ENCODE measurements at regions not wholly inside any gene's neighbourhood (a gene's known extent, or its start where the extent isn't known, plus 50 kb on each side); places are given as distances from the start of the nearest gene placed in this dataset.

DNA sequence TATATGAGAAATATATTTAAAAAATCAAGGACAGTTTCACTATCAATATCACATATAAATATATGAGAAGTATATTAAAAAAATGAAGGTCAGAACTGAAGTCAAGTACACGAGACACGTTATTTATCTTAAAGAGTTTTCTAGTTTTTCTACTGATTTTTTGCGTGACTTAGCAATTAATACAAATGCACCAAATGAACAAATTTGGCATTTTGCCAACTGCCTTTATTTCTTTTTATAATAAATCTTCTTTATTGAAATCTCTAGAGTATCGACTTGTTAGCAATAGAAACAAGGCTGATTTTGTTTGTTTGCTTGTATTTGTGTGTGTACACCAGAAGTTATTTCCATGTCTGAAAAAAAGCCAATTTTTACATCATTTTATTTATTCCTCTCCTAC, 1684.7 kb upstream of the RAG2 start:
- no peak for DNase-seq (ENCODE audit: low read depth)

DNA sequence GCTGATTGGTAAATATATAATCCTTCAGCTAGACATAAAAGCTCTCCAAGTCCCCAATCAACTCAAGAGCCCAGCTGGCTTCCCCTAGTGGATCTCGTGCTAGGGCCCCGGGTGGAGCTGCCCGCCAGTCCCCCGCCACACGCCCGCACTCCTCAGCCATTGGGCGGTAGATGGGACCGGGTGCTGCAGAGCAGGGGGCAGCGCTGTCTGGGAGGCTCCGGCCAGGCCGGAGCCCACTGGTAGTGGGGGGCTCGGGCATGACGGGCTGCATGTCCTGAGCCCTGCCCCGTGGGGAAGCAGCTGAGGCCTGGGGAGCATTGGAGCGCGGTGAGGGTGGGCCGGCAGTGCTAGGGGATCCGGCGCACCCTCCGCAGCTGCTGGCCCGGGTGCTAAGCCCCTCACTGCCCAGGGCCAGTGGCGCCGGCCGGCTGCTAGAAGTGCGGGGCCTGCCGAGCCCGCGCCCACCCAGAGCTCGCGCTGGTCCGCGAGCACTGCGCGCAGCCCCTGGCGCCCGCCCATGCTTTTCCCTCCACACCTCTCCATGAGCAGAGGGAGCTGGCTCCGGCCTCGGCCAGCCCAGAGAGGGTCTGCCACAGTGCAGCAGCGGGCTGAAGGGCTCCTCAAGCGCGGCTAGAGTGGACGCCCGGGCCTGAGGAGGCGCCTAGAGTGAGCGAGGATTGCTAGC, 1680.6 kb upstream of the RAG2 start:
- no peak for DNase-seq (ENCODE audit: low read depth)

DNA sequence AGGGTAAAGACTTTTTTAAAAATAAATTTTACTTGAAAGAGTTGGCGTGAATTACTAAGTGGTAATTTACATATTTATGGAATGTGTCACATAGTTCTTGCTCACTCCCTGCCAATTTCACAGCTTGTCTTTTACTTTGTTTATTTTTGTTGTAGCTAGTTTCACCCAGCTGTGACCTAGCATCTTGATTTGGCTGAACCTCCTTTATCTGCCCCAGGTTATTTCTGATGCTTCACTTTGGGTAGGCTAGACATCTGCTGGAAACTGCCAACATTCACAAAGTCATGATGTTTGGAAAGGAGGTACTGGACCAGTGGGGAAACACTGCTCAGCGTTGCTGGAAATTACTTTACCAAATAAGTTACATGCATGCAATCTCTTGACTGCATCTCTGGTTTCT, 1676.0 kb upstream of the RAG2 start:
- peak; percentile 6 for DNase-seq (ENCODE audit: low read depth)

DNA sequence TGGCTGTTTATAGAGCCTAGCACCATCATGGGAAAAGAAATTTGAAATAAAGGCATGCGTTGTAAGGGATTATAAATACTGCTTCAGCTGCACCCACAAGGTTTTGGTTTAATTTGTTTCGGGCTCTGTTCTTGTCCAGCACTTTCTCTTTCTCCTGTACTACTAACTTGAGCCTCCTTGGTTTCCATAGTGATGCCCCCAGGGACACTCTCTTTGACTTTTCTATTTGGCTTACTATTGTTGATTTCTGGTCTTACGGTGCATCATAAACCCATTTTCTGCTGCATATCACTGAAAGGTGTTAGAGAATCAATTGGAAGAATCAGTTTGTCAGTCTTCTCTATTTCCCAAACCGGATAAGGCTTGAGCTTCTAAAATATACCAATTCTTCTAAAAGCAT, 1674.3 kb upstream of the RAG2 start:
- peak; percentile 37 for DNase-seq (ENCODE audit: low read depth)

DNA sequence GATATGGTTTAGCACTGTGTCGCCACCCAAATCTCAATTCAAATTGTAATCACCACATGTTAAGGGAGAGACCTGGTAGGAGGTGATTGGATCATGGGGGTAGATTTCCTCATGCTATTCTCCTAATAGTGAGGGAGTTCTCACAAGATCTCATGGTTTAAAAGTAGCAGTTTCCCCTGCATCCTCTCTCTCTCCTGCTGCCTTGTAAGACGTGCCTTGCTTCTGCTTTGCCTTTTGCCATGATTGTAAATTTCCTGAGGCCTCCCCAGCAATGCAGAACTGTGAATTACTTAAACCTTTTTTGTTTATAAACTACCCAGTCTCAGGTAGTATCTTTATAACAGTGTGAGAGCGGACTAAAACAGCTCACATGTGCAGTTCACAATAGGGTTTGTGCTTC, 1668.7 kb upstream of the RAG2 start:
- DNase-seq (ENCODE audit: low read depth): no peak

DNA sequence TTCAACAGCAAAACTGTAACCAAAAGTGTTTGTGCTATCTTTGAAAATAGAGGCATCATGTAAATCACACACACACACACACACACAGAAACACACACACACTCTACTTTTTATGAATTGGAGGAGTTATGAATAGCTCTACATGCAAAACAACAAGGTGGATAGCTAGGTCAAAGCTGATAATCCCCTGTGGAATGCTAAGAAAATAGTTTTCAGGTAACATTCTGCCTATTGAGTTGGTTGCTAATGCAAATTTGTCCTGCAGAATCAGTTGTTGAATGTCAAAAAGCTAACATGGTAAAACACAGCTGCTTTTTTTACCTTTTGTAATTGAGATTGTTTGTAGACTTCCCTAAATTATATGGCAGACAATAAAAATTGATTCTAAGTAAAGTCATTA, 1658.4 kb upstream of the RAG2 start:
- DNase-seq (ENCODE audit: low read depth): no peak

DNA sequence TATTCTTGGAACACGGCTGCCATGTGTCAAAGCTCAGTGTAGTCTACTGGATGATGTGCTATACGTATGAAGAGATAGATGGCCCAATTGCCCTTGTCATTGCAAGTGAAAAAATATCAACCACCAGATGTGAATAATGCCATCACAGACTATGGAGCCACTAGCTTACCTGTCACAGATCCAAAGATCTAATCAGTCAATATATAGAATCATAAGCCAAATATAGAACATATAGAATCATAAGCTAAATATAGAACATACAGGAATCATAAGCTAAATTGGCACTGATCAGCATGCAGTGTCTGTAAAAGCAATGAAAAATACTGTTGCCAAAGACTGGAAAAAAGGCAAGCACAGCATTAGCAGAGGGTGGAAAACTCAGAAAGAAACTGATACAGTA, 1656.9 kb upstream of the RAG2 start:
- no peak for DNase-seq (ENCODE audit: low read depth)

DNA sequence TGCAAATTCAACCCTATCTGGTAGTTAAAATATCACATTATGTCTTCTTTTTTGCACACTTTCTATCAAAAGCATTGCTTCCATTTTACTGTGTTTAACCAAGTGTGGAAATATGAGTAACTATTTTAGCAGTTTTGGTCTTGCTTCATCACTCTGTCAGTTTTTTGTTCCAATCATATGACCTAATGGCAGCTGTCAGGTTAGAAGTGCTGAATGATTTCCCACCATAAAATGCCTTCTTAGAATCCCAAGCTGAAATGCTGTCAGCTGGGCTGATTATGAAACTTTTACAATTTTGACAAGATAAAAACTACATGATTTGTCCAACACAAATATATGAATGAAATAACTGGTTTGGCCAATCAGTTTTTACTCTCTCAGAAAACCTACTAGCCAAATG, 1654.6 kb upstream of the RAG2 start:
- DNase-seq (ENCODE audit: low read depth): peak; percentile 33

DNA sequence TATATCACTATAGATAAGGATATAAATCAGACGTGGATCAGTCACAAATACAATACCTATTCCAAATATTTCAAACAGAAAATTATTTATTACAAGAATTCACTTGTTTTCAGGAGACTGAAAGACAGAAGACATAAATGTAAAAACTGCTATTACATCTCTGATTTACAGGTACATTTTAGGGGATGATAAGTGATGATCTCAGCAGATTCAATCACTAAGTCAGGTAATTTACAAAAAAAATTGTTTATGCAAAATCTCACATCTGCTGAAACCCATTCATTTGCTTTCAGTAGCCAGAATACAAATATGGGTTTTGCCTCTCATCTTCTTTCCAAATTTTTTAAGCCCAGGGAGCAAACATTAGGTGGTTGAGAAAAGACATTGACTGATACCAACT, 1648.4 kb upstream of the RAG2 start:
- DNase-seq (ENCODE audit: low read depth): no peak

DNA sequence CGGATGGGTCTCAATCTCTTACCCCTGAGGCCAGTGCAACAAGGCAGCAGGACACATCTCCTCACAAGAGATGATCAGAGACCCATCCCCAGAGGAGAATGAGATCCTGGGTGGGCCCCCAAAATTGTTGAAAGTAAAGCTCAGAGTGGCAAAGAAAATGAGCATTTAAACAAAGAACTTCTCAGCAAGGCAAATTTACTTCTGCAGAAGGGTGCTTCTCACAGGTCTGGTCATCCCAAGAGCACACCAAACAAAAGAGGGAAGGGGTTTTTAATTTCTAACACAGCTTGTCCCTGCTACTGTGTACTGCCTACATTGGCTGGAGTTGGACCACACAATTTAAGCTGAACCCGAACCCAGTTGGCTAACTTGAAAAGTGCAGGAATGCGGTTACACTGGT, 1628.6 kb upstream of the RAG2 start:
- DNase-seq (ENCODE audit: low read depth): peak; percentile 0

DNA sequence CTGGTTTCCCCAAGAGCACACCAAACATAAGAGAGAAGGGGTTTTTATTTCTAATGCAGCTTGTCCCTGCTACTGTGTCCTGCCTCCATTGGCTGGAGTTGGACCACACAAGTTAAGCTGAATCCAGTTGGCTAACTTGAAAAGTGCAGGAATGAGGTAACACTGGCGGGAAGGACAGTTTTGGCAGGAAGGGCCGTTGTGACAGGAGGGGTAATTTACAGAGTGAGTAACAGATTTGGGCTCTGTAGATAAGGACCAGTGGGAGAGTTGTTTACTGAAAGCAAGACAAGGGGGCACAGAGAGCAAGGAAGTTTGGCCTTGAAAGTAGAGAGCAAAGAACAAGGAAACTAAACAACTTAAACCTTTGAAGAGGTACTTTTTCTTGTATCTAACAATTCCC, 1623.3 kb upstream of the RAG2 start:
- DNase-seq (ENCODE audit: low read depth): no peak

DNA sequence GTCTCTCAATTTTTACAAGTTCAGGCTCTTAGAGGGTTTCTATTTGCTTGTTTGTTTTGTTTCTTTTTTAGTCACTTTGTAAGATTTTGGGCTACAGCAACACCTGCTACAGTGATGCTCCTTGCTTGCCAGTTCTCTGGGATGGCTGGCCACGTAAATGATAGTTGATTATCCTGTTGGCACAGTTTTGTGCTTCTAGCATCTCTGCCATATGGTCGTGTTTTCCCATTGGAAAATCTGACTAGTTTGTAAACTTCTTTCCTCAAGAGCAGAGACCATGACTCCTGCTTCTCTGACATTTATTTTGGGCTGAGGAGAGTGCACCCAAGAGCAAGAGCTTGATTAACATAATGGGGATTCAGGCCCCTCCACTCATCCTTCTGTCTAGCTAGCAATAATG, 1621.6 kb upstream of the RAG2 start:
- no peak for DNase-seq (ENCODE audit: low read depth)

DNA sequence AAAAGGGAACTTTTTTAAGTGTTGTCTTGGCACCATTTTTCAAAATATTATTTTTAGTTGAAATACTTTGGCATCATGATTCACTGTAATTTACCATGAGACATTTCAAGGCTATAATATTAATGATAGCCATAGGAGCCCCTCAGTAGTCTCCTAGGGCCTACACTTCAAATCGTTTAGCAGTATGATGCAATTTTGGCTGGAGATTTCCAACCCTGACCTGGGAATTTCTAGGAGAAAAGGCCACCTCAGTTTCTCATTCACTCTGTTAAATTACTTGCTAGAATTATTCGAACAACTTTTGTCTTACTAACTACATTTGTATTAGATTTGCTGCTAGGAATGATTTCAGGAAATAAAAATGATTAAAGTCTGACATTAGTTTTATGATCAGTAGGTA, 1610.9 kb upstream of the RAG2 start:
- DNase-seq (ENCODE audit: low read depth): no peak

DNA sequence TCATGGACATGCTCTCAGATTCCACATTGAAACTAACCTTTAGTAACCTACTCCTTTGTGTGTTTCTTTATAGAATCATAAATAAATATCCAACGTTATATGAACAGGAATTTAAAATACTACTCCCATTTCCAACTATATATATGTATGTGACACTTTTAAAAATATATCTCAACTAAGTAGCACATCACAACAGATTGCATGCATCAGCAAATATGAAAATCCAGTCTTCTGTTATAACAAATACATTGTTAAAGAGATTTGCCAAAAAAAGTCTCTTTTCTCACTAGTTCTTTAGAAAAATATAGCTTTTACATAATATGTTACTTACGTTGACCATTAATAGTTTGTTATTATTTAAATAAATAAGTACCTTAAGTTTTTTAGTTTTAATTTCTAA, 1608.6 kb upstream of the RAG2 start:
- no peak for DNase-seq (ENCODE audit: low read depth)

DNA sequence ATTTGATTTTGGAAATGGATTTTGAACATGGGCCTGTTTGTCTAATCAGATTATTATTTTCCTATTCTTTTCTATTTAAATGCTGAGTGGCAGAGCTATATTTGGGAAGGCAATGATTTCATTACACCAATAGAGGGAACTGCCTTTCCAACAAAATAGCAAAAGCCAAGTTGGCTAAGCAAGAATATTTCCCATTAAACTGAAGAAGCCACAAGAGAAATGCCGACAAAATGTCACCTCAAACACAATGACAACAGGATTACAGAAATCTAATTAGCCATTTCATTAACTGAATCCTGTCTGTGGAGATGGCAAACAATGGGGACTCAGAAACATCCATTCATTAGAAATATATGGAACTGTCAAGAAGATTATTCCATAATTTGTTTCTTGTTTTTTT, 1593.1 kb upstream of the RAG2 start:
- DNase-seq (ENCODE audit: low read depth): peak; percentile 18

DNA sequence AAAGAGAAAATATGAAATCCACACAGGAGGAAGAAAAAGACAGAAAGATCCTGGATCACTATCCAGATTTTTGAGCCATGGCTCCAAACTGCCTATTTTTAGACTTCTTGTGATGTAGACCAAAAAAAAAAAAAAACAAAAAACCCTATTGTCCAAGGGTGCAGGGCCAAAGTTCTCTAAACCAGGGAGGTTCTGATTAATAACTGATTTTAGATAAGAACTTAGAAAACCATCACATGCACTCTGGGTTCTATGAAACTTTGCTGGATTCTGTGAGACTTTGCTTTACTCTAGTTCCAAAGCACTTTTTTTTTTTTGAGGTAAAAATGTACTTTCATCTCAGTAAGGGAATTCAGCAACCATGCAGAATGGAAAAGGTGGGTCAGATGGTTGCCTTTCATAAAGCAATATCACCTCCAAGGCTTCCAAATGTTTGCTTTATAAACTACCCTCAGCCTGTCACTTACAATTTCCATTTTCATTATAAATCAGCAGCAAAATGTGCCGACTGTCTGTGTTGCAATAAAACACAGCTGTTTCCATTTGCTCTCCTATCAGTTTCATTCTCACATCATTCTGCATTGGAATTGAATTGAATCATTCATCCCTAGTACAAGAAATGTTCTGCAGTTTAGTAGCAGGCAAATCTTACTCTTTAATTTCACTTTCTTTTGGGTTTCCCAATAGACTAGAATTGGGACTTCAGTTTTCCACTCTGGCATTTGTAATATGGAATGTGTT, 1584.3 kb upstream of the RAG2 start:
- peak; percentile 40 for DNase-seq (ENCODE audit: low read depth)

DNA sequence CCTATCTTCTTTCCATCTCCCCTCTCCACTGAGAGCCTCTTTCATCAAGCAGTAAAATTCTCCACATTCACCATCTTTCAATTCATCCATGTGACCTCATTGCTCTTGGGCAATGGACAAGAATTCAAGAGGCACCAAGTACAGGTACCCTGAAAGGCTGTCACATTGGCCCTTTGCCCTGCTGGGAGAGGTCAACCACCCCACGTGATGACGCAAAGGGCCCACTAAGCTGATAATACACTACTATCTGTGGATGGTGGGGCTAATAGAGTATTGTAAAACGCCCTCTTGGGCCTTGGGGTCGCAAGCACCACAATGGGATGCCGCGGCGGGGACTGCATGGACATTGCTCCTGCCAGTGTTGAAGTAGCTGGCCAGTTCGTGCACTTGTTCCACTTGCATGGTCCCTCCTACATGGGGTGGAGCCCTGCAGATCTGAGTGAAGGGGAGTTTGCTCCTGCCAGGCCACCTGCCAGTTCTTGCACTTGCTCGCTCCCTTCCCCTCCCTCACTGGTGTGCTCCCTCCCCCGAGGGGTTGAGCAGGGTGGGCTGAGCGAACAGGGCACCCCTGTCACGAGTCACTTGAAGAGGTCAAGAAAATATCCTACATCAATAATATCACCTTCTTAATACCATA, 1578.8 kb upstream of the RAG2 start:
- DNase-seq (ENCODE audit: low read depth): no peak

DNA sequence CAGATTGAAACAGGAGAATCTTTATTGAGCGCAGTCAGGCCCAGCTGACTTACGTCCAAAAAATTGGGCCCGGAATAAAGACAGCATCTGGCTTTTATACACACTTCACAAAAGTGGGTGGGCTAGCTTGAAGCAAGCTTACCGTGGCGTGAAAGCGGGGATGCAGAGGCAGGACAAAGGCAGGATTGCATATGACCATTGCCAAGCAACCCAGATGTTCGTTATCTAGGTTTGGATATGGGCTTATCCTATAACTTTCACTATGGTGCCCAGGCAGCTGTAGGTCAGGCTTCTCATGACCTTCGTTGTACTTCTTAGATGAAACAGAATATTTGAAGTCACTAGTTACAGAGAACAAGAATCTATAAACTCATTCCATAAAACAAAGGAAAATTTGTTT, 1575.6 kb upstream of the RAG2 start:
- DNase-seq (ENCODE audit: low read depth): no peak

DNA sequence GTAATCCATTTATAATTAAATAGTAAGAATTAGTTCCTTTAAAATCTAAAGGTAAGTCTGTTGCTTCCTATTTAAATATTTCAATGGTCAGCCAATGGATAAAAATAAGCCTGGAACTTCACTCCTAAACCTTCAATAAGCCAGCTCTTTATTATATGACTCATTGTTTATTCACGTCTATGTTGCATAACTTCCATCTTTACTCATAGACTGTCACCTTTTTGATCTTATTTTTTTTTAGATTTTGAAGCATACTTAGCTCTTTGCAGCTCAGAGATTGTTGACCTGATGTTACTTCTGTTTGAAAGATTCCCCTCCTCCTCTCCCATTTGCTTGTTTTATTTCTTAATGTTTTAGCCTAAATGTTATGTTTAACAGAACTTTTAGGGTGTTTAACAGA, 1571.2 kb upstream of the RAG2 start:
- peak; percentile 54 for DNase-seq (ENCODE audit: low read depth)

DNA sequence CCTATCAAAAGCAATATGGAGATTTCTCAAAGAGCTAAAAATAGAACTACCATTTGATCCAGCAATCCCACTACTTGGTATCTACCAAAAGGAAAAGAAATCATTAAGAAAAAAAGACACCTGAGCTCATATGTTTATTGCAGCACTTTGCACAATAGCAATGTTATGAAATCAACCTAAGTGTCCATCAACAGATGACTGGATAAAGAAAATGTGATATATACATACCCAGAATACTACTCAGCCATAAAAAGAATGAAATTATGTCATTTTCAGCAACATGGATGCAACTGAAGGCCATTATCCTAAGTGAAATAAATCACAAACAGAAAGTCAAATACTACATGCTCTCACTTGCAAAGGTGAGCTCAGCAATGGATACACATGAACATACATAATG, 1565.5 kb upstream of the RAG2 start:
- no peak for DNase-seq (ENCODE audit: low read depth)

DNA sequence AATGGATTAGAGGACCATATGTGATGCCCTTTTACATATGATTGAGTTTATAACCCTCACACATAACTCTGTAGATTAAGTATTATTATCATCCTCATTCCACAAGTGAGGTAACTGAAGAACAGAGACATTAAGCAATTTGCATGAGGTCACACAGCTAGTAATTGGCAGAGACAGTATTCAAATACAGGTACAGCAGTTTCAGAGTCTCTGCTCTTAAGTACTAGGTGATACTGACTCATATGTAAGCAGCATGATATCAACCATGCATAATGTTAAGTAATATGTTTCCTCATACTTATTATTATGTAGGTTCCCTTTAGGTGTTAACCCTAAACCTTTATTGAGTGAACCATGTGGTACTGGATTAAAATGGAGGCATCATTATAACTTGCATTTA, 1562.4 kb upstream of the RAG2 start:
- no peak for DNase-seq (ENCODE audit: low read depth)

DNA sequence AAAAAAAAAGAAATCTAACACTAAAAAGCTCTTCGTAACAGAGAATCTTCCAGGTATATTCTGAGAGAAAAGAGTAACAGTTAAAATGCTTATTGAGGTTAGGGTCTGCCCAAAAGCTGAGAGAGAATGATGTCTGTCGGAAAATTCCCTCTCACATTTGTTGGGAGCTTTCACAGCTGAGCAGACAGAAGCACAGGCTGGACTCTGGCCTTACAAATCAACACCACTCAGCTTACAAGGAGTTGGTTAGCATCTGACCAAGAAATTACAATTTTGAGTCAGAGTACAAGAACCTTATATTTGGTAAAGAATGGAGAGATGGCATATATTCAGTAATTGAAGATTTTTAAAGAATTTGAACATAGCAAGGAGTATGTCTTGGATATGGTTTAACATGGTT, 1561.0 kb upstream of the RAG2 start:
- no peak for DNase-seq (ENCODE audit: low read depth)

DNA sequence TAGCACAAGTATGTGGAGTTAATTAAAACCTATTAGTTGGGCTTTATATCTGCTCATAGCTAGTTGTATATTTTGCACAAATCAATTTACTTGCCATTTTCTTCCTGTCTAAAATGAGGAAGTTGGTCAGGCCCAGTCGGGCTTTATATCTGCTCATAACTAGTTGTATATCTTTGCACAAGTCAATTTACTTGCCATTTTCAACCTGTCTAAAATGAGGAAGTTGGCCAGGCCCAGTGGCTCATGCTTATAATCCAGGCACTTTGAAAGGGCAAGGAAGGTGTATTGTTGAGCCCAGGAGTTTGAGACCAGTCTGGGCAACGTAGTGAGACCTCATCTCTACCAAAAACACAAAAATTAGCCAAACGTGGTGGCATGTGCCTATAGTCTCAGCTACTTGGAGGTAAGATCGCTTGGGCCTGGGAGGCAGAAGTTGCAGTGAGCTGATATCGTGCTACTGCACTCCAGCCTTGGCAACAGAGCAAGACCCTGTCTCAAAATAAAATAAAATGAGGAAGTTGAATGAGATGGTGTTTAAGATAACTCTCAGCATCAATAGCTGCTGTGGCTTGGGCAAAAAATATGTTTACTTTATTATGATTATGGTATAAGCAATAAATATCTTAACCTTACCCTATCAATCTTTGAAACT, 1558.6 kb upstream of the RAG2 start:
- DNase-seq (ENCODE audit: low read depth): no peak

Data from stromal cell of bone marrow (primary cell).